ENCODE measurements at regions not wholly inside any gene's neighbourhood (a gene's known extent, or its start where the extent isn't known, plus 50 kb on each side); places are given as distances from the start of the nearest gene placed in this dataset.

- TF ChIP-seq POLR2A (IDR thresholded peaks at IDR 0.05), result no peak
- TF ChIP-seq CTCF (IDR thresholded peaks at IDR 0.05), result no peak
Observed at GRCh38 chr14:97945631-97946030, 1148.4 kb downstream of the VRK1 start.

Measured in breast epithelium (tissue), 3 donors.